PC-9 (cell line): ENCODE measurements at regions not wholly inside any gene's neighbourhood (a gene's known extent, or its start where the extent isn't known, plus 50 kb on each side); places are given as distances from the start of the nearest gene placed in this dataset.

Source experiments
- BruUV-seq: library from RNA; stranded (reverse); fragments of 400-500 nt; replicated peaks from 2 replicates; lab custom pipeline; 2021; lab: Mats Ljungman, UMichigan
- CTCF ChIA-PET: fragments of 300-600 bp; sonication (Branson Sonifier 250); formaldehyde crosslinking; loops from one replicate; lab custom pipeline; 2022; ENCODE audit warnings: antibody characterized with exemption; lab: Charles Lee
- POLR2A ChIA-PET: fragments of 300-600 bp; sonication (Branson Sonifier 250); formaldehyde crosslinking; loops from one replicate; lab custom pipeline; 2022; ENCODE audit warnings: antibody characterized with exemption; ENCODE audit not compliant: unreplicated experiment; lab: Charles Lee
- DNase-seq, 2 experiments: peaks; one replicate each; pipeline versions ENCODE4 v3.0.0 to v3.0.0-alpha.2; 2015 to 2022; ENCODE audit warnings: mixed read lengths in 1 of 2
- H2AFZ ChIP-seq: fragments of 200-600 bp; sonication (generic); 2 replicates; pipeline ENCODE4 v1.8.1; 2017; ENCODE audit warnings: antibody characterized with exemption
- H3F3A ChIP-seq: fragments of 200-600 bp; sonication (generic); 2 replicates; pipeline ENCODE4 v1.8.1; 2017; ENCODE audit warnings: antibody characterized with exemption, mild to moderate bottlenecking, low read depth; ENCODE audit not compliant: insufficient read depth
- H3K27ac ChIP-seq: fragments of 200-600 bp; sonication (generic); 2 replicates; pipeline ENCODE4 v1.6.1; 2016; ENCODE audit warnings: mixed run types
- H3K27me3 ChIP-seq: fragments of 200-600 bp; sonication (generic); 2 replicates; pipeline ENCODE4 v1.6.1; 2016; ENCODE audit warnings: low read depth, mixed run types; ENCODE audit not compliant: insufficient read depth
- H3K36me3 ChIP-seq: fragments of 200-600 bp; sonication (generic); 2 replicates; pipeline ENCODE4 v1.6.1; 2016; ENCODE audit warnings: low read depth, mixed run types
- H3K4me1 ChIP-seq: fragments of 200-600 bp; sonication (generic); replicated peaks from 2 replicates; pipeline ENCODE4 v1.6.1; 2016; ENCODE audit warnings: mixed run types; ENCODE audit not compliant: insufficient read depth
- H3K4me2 ChIP-seq: fragments of 200-600 bp; sonication (generic); 2 replicates; pipeline ENCODE4 v1.6.1; 2017; ENCODE audit warnings: mixed run types
- H3K4me3 ChIP-seq: fragments of 200-600 bp; sonication (generic); 2 replicates; pipeline ENCODE4 v1.6.1; 2016; ENCODE audit warnings: mixed run types
- H3K79me2 ChIP-seq: fragments of 200-600 bp; sonication (generic); 2 replicates; pipeline ENCODE4 v1.6.1; 2017; ENCODE audit warnings: low read depth, mixed run types
- H3K9me2 ChIP-seq: fragments of 200-600 bp; sonication (generic); 2 replicates; pipeline ENCODE4 v1.8.1; 2017; ENCODE audit warnings: mild to moderate bottlenecking; ENCODE audit not compliant: insufficient read depth
- H3K9me3 ChIP-seq: fragments of 200-600 bp; sonication (generic); 2 replicates; pipeline ENCODE4 v1.8.1; 2016; ENCODE audit warnings: low read depth; ENCODE audit not compliant: insufficient read depth
- H4K20me1 ChIP-seq: fragments of 200-600 bp; sonication (generic); 2 replicates; pipeline ENCODE4 v1.8.1; 2017; ENCODE audit not compliant: insufficient read depth
- CTCF ChIP-seq: fragments of 200-600 bp; sonication (generic); conservative IDR thresholded peaks from 2 replicates; pipeline ENCODE4 v1.6.1; 2017; ENCODE audit warnings: mixed run types, antibody characterized with exemption, mild to moderate bottlenecking, moderate library complexity
- EZH2 ChIP-seq: fragments of 200-600 bp; sonication (generic); IDR thresholded peaks from 2 replicates; pipeline ENCODE4 v1.8.0; 2017; ENCODE audit warnings: antibody characterized with exemption, low read depth
- intact Hi-C: fragments of 100-400 bp; cut with micrococcal nuclease; formaldehyde crosslinking; loops from one replicate; pipeline ENCODE4 v1.10.0; 2022; ENCODE audit not compliant: unreplicated experiment

DNA sequence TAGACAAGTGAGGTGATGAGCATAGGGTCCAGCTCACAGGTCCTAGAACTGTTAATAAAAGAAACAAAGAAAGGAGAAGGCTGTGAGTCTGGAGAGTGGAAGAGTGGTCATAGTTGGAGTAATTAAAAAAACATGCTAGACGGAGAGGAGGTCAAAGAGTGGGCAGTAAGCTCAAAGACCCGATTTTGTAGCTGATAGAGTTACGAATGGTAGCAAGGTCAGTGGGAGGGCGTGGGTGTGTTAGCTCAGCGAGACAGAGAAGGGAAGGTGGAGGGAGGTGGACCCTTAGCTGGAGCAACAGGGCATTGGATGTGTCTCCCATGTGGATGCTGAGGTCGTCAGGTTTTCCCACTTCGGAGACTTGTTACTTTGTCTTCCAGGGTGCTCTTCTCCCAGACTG lies 431.7 kb downstream of the CDH26 start:
- Histone ChIP-seq H3K4me3 (no peak overlapping the region), H3F3A (no peaks in the 10 kb centered on the region), H2AFZ (no peak overlapping the region), H4K20me1 (no peaks in the 10 kb centered on the region), H3K79me2 (no peaks in the 10 kb centered on the region), H3K27me3 (peaks cover 66% of the 10 kb centered on the region), H3K4me2 (no peak overlapping the region), H3K9me2 (no peaks in the 10 kb centered on the region), H3K36me3 (no peaks in the 10 kb centered on the region), H3K9me3 (no peaks in the 10 kb centered on the region), H3K27ac (no peak overlapping the region), H3K4me1 (no peaks in the 10 kb centered on the region)
- TF ChIP-seq CTCF (no peak), EZH2 (no peak)
- ChIA-PET POLR2A (no interaction called here), CTCF (no interaction called here)
- DNase-seq, result no peak
- intact Hi-C loops, result no loop called here
- no TSS peak for BruUV-seq

- Histone ChIP-seq H3K36me3 (no peaks in the 10 kb centered on the region), H3K79me2 (no peaks in the 10 kb centered on the region), H3K4me1 (no peaks in the 10 kb centered on the region), H3K27ac (no peak overlapping the region), H3F3A (no peaks in the 10 kb centered on the region), H4K20me1 (no peaks in the 10 kb centered on the region), H3K4me3 (no peak overlapping the region), H3K27me3 (peaks cover 70% of the 10 kb centered on the region), H3K9me3 (no peaks in the 10 kb centered on the region), H3K4me2 (no peak overlapping the region), H3K9me2 (no peaks in the 10 kb centered on the region), H2AFZ (no peak overlapping the region)
- TF ChIP-seq EZH2 (no peak), CTCF (no peak)
- no peak for DNase-seq
- intact Hi-C loops, result no loop called here
- ChIA-PET POLR2A (no interaction called here), CTCF (no interaction called here)
- BruUV-seq, result no TSS peak
These were observed 437.8 kb downstream of the CDH26 start for GRCh38 chr20:60395991-60396390.

DNA sequence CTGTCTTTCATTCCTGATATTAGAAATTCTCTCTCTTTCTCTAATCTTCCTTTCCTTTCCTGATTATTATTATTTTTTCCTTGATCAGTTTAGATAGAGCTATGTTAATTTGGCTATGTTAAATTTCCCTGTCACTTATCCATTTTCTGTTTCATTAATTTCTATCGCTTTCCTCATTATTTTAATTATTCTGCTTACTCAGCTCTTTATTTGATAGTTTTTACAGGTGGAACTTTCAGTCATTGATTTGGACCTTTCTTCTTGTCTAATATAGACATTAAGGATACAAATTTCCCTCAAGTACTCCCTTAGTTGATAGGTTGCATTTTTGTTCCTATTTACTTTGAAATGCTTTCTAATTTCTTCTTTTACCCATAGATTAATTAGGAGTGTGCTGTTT lies 442.3 kb downstream of the CDH26 start:
- H3K27ac ChIP-seq, result no peak overlapping the region
- CTCF ChIA-PET, result no interaction called here
- H3F3A ChIP-seq, result no peaks in the 10 kb centered on the region
- no peaks in the 10 kb centered on the region for H3K9me3 ChIP-seq
- no peak overlapping the region for H3K4me2 ChIP-seq
- H4K20me1 ChIP-seq, result no peaks in the 10 kb centered on the region
- no peak for DNase-seq
- H3K4me3 ChIP-seq, result no peak overlapping the region
- TF ChIP-seq EZH2 (no peak), CTCF (no peak)
- no peaks in the 10 kb centered on the region for H3K4me1 ChIP-seq
- BruUV-seq, result no TSS peak
- H2AFZ ChIP-seq, result no peak overlapping the region
- no peaks in the 10 kb centered on the region for H3K36me3 ChIP-seq
- POLR2A ChIA-PET, result no interaction called here
- no peaks in the 10 kb centered on the region for H3K9me2 ChIP-seq
- H3K79me2 ChIP-seq, result no peaks in the 10 kb centered on the region
- peaks cover 50% of the 10 kb centered on the region for H3K27me3 ChIP-seq
- intact Hi-C loops, result no loop called here
